ENCODE measurements at regions not wholly inside any gene's neighbourhood (a gene's known extent, or its start where the extent isn't known, plus 50 kb on each side); places are given as distances from the start of the nearest gene placed in this dataset.

- Histone ChIP-seq H3K79me2 (ENCODE audit: low read depth) (no peaks in the 10 kb centered on the region), H3K27ac (no peak overlapping the region), H3K4me3 (no peak overlapping the region), H3K4me2 (no peak overlapping the region), H4K20me1 (ENCODE audit: low read depth) (no peaks in the 10 kb centered on the region), H3K27me3 (no peaks in the 10 kb centered on the region), H3K9ac (no peak overlapping the region), H2AFZ (replicated peaks) (no peak overlapping the region), H3F3A (ENCODE audit: low read depth) (no peaks in the 10 kb centered on the region), H3K4me1 (peaks cover 23% of the 10 kb centered on the region), H3K9me3 (ENCODE audit: low read depth) (no peaks in the 10 kb centered on the region), H3K36me3 (no peaks in the 10 kb centered on the region)
- H3K36me3 Mint-ChIP-seq: no peaks in the 10 kb centered on the region
- peaks cover 13% of the 10 kb centered on the region for H3K4me1 Mint-ChIP-seq
- no peak overlapping the region for H3K27ac Mint-ChIP-seq
- no peak for TF ChIP-seq EZH2phosphoT487 (IDR thresholded peaks at IDR 0.05)
- TF ChIP-seq CTCF (IDR thresholded peaks at IDR 0.05): no peak
- TF ChIP-seq EZH2 (IDR thresholded peaks at IDR 0.05): no peak
- H3K27me3 Mint-ChIP-seq (ENCODE audit: insufficient read depth, low read depth): no peaks in the 10 kb centered on the region
- no peak for DNase-seq (ENCODE audit: low spot score)
- H3K9me3 Mint-ChIP-seq: no peaks in the 10 kb centered on the region
- no peak overlapping the region for H3K4me3 Mint-ChIP-seq
These were observed 56.3 kb upstream of the KCNA5 start for GRCh38 chr12:4987076-4988046.

GRCh38 chr12:4991373-4991772, 52.3 kb upstream of the KCNA5 start:
- no peak for TF ChIP-seq EZH2 (IDR thresholded peaks at IDR 0.05)
- no peak for TF ChIP-seq EZH2phosphoT487 (IDR thresholded peaks at IDR 0.05)
- TF ChIP-seq CTCF (IDR thresholded peaks at IDR 0.05): no peak
- H3K4me1 Mint-ChIP-seq: peaks cover 13% of the 10 kb centered on the region
- H3K27ac Mint-ChIP-seq: no peak overlapping the region
- DNase-seq (ENCODE audit: low spot score): no peak
- Histone ChIP-seq H4K20me1 (ENCODE audit: low read depth) (no peaks in the 10 kb centered on the region), H3K36me3 (no peaks in the 10 kb centered on the region), H2AFZ (replicated peaks) (no peak overlapping the region), H3K4me1 (peaks cover 23% of the 10 kb centered on the region), H3K4me3 (no peak overlapping the region), H3K27me3 (no peaks in the 10 kb centered on the region), H3K9me3 (ENCODE audit: low read depth) (no peaks in the 10 kb centered on the region), H3K4me2 (peak overlapping the region; percentile 21), H3K9ac (no peak overlapping the region), H3F3A (ENCODE audit: low read depth) (no peaks in the 10 kb centered on the region), H3K79me2 (ENCODE audit: low read depth) (no peaks in the 10 kb centered on the region), H3K27ac (no peak overlapping the region)
- peaks cover 5% of the 10 kb centered on the region for H3K27me3 Mint-ChIP-seq (ENCODE audit: insufficient read depth, low read depth)
- H3K9me3 Mint-ChIP-seq: no peaks in the 10 kb centered on the region
- H3K4me3 Mint-ChIP-seq: no peak overlapping the region
- H3K36me3 Mint-ChIP-seq: no peaks in the 10 kb centered on the region

- H3F3A ChIP-seq (ENCODE audit: low read depth): no peaks in the 10 kb centered on the region
- H3K4me3 Mint-ChIP-seq: no peak overlapping the region
- no peak for DNase-seq (ENCODE audit: low spot score)
- no peaks in the 10 kb centered on the region for H3K9me3 ChIP-seq (ENCODE audit: low read depth)
- peaks cover 23% of the 10 kb centered on the region for H3K4me1 ChIP-seq
- no peak overlapping the region for H3K4me3 ChIP-seq
- no peak overlapping the region for H2AFZ ChIP-seq (replicated peaks)
- H3K27me3 Mint-ChIP-seq (ENCODE audit: insufficient read depth, low read depth): peaks cover 5% of the 10 kb centered on the region
- H3K36me3 ChIP-seq: no peaks in the 10 kb centered on the region
- no peak overlapping the region for H3K27ac ChIP-seq
- H3K27ac Mint-ChIP-seq: no peak overlapping the region
- no peaks in the 10 kb centered on the region for H3K9me3 Mint-ChIP-seq
- H3K4me1 Mint-ChIP-seq: peaks cover 13% of the 10 kb centered on the region
- no peak for TF ChIP-seq EZH2 (IDR thresholded peaks at IDR 0.05)
- no peak for TF ChIP-seq EZH2phosphoT487 (IDR thresholded peaks at IDR 0.05)
- TF ChIP-seq CTCF (IDR thresholded peaks at IDR 0.05): no peak
- no peaks in the 10 kb centered on the region for H3K27me3 ChIP-seq
- H3K9ac ChIP-seq: no peak overlapping the region
- peak overlapping the region; percentile 21 for H3K4me2 ChIP-seq
- no peaks in the 10 kb centered on the region for H3K36me3 Mint-ChIP-seq
- no peaks in the 10 kb centered on the region for H3K79me2 ChIP-seq (ENCODE audit: low read depth)
- no peaks in the 10 kb centered on the region for H4K20me1 ChIP-seq (ENCODE audit: low read depth)
These were observed 51.9 kb upstream of the KCNA5 start for GRCh38 chr12:4991801-4992200.
